HepG2 (cell line): ENCODE measurements at regions not wholly inside any gene's neighbourhood (a gene's known extent, or its start where the extent isn't known, plus 50 kb on each side); places are given as distances from the start of the nearest gene placed in this dataset.

Experiments used
- ATAC-seq: fragments of 200-7000 bp; cut with Tn5 transposase; 3 replicates; pipeline ENCODE4 v1.9.1; 2020; ENCODE audit warnings: mild to moderate bottlenecking, moderate library complexity
- BruUV-seq: library from RNA; stranded (reverse); fragments of 400-500 nt; replicated peaks from 2 replicates; lab custom pipeline; 2021; lab: Mats Ljungman, UMichigan
- CTCF ChIA-PET: fragments of 300-600 bp; formaldehyde crosslinking; extraction: SDS; loops from one replicate; lab custom pipeline; 2021; ENCODE audit warnings: low total read pairs, inconsistent platforms, low intra/inter-chr PET ratio; lab: Yijun Ruan, JAX
- POLR2A ChIA-PET: fragments of 350-600 bp; sonication (Branson Sonifier 250); formaldehyde crosslinking; loops from one replicate; lab custom pipeline; 2020; ENCODE audit warnings: antibody characterized with exemption, inconsistent platforms; lab: Yijun Ruan, JAX
- DNase-seq: peaks from one replicate; pipeline ENCODE4 v3.0.0-alpha.2; 2015; ENCODE audit warnings: low spot score
- FAIRE-seq: peaks from 3 replicates; lab custom pipeline; 2011; peaks lifted over from hg19 to GRCh38; lab: Jason Lieb, UNC
- H2AFZ ChIP-seq: one replicate; pipeline ENCODE4 v1.6.1; 2011; ENCODE audit warnings: low read length, inconsistent platforms
- H3K27ac ChIP-seq: fragments of 300-600 bp; 3 replicates; pipeline ENCODE4 v1.8.0; 2011; ENCODE audit warnings: mixed run types, mild to moderate bottlenecking, mixed read lengths, low read length, inconsistent platforms; ENCODE audit not compliant: insufficient read depth; ENCODE audit errors: extremely low read length
- H3K27me3 ChIP-seq, 2 experiments: fragments of 200-600 bp in 1 of 2; 2 replicates in 1 of 2; 3 replicates in 1 of 2; pipeline versions ENCODE4 v1.6.0 to v1.8.0; 2011; ENCODE audit warnings: low read length in 2 of 2, mild to moderate bottlenecking in 2 of 2, moderate library complexity in 2 of 2, inconsistent platforms in 1 of 2; ENCODE audit not compliant: insufficient read depth in 2 of 2, control insufficient read depth in 1 of 2
- H3K36me3 ChIP-seq, 2 experiments: fragments of 200-600 bp in 1 of 2; replicated peaks in 1 of 2; 2 replicates in 1 of 2; 3 replicates in 1 of 2; pipeline versions ENCODE4 v1.5.1 to v1.8.0; 2011; ENCODE audit warnings: low read length in 2 of 2, inconsistent platforms in 1 of 2; ENCODE audit not compliant: insufficient read depth in 2 of 2, control insufficient read depth in 1 of 2
- H3K4me1 ChIP-seq: 2 replicates; pipeline ENCODE4 v1.5.1; 2012; ENCODE audit warnings: low read length, inconsistent platforms; ENCODE audit not compliant: insufficient read depth
- H3K4me2 ChIP-seq: 2 replicates; pipeline ENCODE4 v1.6.0; 2011; ENCODE audit warnings: low read depth, low read length, inconsistent platforms
- H3K4me3 ChIP-seq, 3 experiments: fragments of 200-600 bp in 1 of 3; sonication (generic), shearing (Covaris generic) in 1 of 3; replicated peaks in 1 of 3; 2 replicates each; pipeline ENCODE4 v1.5.1; 2011 to 2016; ENCODE audit warnings: low read length in 3 of 3, inconsistent platforms in 2 of 3, low read depth in 2 of 3, mild to moderate bottlenecking in 2 of 3, control low read depth in 1 of 3, mixed read lengths in 1 of 3; ENCODE audit not compliant: insufficient read depth in 1 of 3
- H3K79me2 ChIP-seq: one replicate; pipeline ENCODE4 v1.6.1; 2011; ENCODE audit warnings: low read length, inconsistent platforms; ENCODE audit not compliant: insufficient read depth
- H3K9ac ChIP-seq: 2 replicates; pipeline ENCODE4 v1.6.0; 2011; ENCODE audit warnings: mild to moderate bottlenecking, low read depth, low read length, inconsistent platforms; ENCODE audit not compliant: insufficient read depth
- H3K9me3 ChIP-seq: 2 replicates; pipeline ENCODE4 v1.5.1; 2012; ENCODE audit warnings: mild to moderate bottlenecking, low read length
- H4K20me1 ChIP-seq: 2 replicates; pipeline ENCODE4 v1.6.0; 2011; ENCODE audit warnings: inconsistent platforms, mild to moderate bottlenecking, low read length, moderate library complexity; ENCODE audit not compliant: insufficient read depth
- AFF4 ChIP-seq: sonication (generic); formaldehyde crosslinking; IDR thresholded peaks from 2 replicates; pipeline ENCODE4 v1.4.0; 2020; ENCODE audit warnings: missing genetic modification reagents
- CREBL2 ChIP-seq: sonication (generic); formaldehyde crosslinking; IDR thresholded peaks from 2 replicates; pipeline ENCODE4 v1.8.1; 2023; ENCODE audit warnings: missing genetic modification reagents, mild to moderate bottlenecking, borderline replicate concordance
- FLYWCH1 ChIP-seq: sonication (generic); formaldehyde crosslinking; IDR thresholded peaks from 2 replicates; pipeline ENCODE4 v1.8.1; 2023; ENCODE audit warnings: mild to moderate bottlenecking, missing genetic modification reagents
- HNF1B ChIP-seq: sonication (generic); formaldehyde crosslinking; IDR thresholded peaks from 2 replicates; pipeline ENCODE4 v1.5.1; 2020; ENCODE audit warnings: mild to moderate bottlenecking, moderate library complexity, missing genetic modification reagents
- HNRNPL ChIP-seq: fragments of 200-400 bp; formaldehyde crosslinking; IDR thresholded peaks from 2 replicates; pipeline ENCODE4 v1.6.1; 2017; ENCODE audit warnings: mild to moderate bottlenecking, low read depth, low read length
- KDM6A ChIP-seq: IDR thresholded peaks from 2 replicates; pipeline ENCODE4 v1.6.1; 2016; ENCODE audit warnings: low read depth
- MAFK ChIP-seq, 2 experiments: IDR thresholded peaks in 1 of 2; conservative IDR thresholded peaks in 1 of 2; 2 replicates each; pipeline ENCODE4 v1.6.1; 2011; ENCODE audit warnings: improper control_type of control experiment in 2 of 2, low read length in 2 of 2
- SNAPC2 ChIP-seq: sonication (generic); formaldehyde crosslinking; IDR thresholded peaks from 2 replicates; pipeline ENCODE4 v1.8.1; 2022; ENCODE audit warnings: mild to moderate bottlenecking, missing genetic modification reagents
- SOX13 ChIP-seq, 3 experiments: fragments of 450-650 bp in 1 of 3; sonication (generic) in 1 of 3; formaldehyde crosslinking in 1 of 3; IDR thresholded peaks in 2 of 3; conservative IDR thresholded peaks in 1 of 3; 2 replicates each; pipeline versions ENCODE4 v1.5.0 to v1.6.1; 2016 to 2020; ENCODE audit warnings: antibody characterized with exemption in 1 of 3, mild to moderate bottlenecking in 1 of 3, missing compliant biosample characterization in 1 of 3, missing genetic modification reagents in 1 of 3, moderate library complexity in 1 of 3
- ZNF251 ChIP-seq: sonication (generic); formaldehyde crosslinking; IDR thresholded peaks from 2 replicates; pipeline ENCODE4 v1.9.0; 2021; ENCODE audit warnings: mild to moderate bottlenecking, missing genetic modification reagents
- ZNF569 ChIP-seq: sonication (generic); formaldehyde crosslinking; IDR thresholded peaks from 2 replicates; pipeline ENCODE4 v1.5.0; 2020; ENCODE audit warnings: mild to moderate bottlenecking, missing genetic modification reagents, moderate library complexity, borderline replicate concordance
- WGBS: methylation state at CpG from one replicate; pipeline ENCODE4 v1.1.6; 2017; ENCODE audit warnings: low lambda C conversion rate; 5-methylcytosine and 5-hydroxymethylcytosine counted together
- in situ Hi-C: cut with HindIII; loops from 2 replicates; pipeline ENCODE4 v1.10.0; 2017; ENCODE audit warnings: low pct_unique_long_range_greater_than_20kb; ENCODE audit not compliant: extremely low pct_ligation_motif_present
- intact Hi-C: fragments of 100-400 bp; cut with micrococcal nuclease; formaldehyde crosslinking; loops from one replicate; pipeline ENCODE4 v1.10.0; 2022; ENCODE audit not compliant: unreplicated experiment

GRCh38 chr14:27056586-27056985 is 458.8 kb upstream of the NOVA1 start:
- H3K79me2 ChIP-seq: no peaks in the 10 kb centered on the region
- TF ChIP-seq ZNF251 (CRISPR knock-in tag): no peak
- H3K9me3 ChIP-seq: peaks cover 86% of the 10 kb centered on the region
- no peaks in the 10 kb centered on the region for H3K36me3 ChIP-seq
- DNase-seq (no peak), ATAC-seq (no peak), FAIRE-seq (no peak)
- H3K4me3 ChIP-seq: no peak overlapping the region
- no peaks in the 10 kb centered on the region for H3K27me3 ChIP-seq
- in situ Hi-C loops: no loop called here
- intact Hi-C loops: no loop called here
- BruUV-seq: no TSS peak
- no peak overlapping the region for H3K4me2 ChIP-seq
- POLR2A ChIA-PET: no interaction called here
- H3K27ac ChIP-seq: no peak overlapping the region
- CTCF ChIA-PET: no interaction called here
- no peaks in the 10 kb centered on the region for H3K4me1 ChIP-seq
- WGBS: 1% methylated on average over 1 of the region's 1 CpG
- no peak overlapping the region for H3K9ac ChIP-seq
- no peaks in the 10 kb centered on the region for H4K20me1 ChIP-seq
- H2AFZ ChIP-seq: no peak overlapping the region

GRCh38 chr14:27061299-27061698 is 463.5 kb upstream of the NOVA1 start:
- ChIA-PET CTCF (no interaction called here), POLR2A (no interaction called here)
- Histone ChIP-seq H3K9me3 (peaks cover 86% of the 10 kb centered on the region), H3K27ac (no peak overlapping the region), H3K9ac (no peak overlapping the region), H3K4me2 (no peak overlapping the region), H2AFZ (no peak overlapping the region), H3K79me2 (no peaks in the 10 kb centered on the region), H3K36me3 (no peaks in the 10 kb centered on the region), H3K27me3 (no peaks in the 10 kb centered on the region), H3K4me1 (no peaks in the 10 kb centered on the region), H4K20me1 (no peaks in the 10 kb centered on the region), H3K4me3 (no peak overlapping the region)
- intact Hi-C loops: no loop called here
- FAIRE-seq (no peak), DNase-seq (no peak), ATAC-seq (no peak)
- TF ChIP-seq CREBL2: no peak
- no peak for TF ChIP-seq KDM6A (CRISPR knock-in tag)
- TF ChIP-seq HNF1B (CRISPR knock-in tag): no peak
- TF ChIP-seq HNRNPL: no peak
- TF ChIP-seq FLYWCH1 (CRISPR knock-in tag): no peak
- no peak for TF ChIP-seq MAFK (conservative IDR thresholded peaks at IDR 0.05 in 1 of 2, IDR thresholded peaks at IDR 0.05 in 1 of 2; ENCODE audit: low read length in 2 of 2)
- no peak for TF ChIP-seq ZNF569
- no peak for TF ChIP-seq SOX13 (IDR thresholded peaks at IDR 0.05)
- no peak for TF ChIP-seq SOX13 (CRISPR knock-in tag; conservative IDR thresholded peaks at IDR 0.05 in 1 of 2, IDR thresholded peaks at IDR 0.05 in 1 of 2)
- TF ChIP-seq AFF4: no peak
- no peak for TF ChIP-seq SNAPC2
- WGBS: 9% methylated on average over 2 of the region's 2 CpGs
- no TSS peak for BruUV-seq
- in situ Hi-C loops: no loop called here
